GM21360 (cell line): ENCODE measurements at regions not wholly inside any gene's neighbourhood (a gene's known extent, or its start where the extent isn't known, plus 50 kb on each side); places are given as distances from the start of the nearest gene placed in this dataset.

Experiments
- ATAC-seq: cut with Tn5 transposase; IDR thresholded peaks from one replicate; pipeline ENCODE4 v1.9.1; 2021; ENCODE audit warnings: mild to moderate bottlenecking, moderate library complexity; ENCODE audit not compliant: unreplicated experiment

DNA sequence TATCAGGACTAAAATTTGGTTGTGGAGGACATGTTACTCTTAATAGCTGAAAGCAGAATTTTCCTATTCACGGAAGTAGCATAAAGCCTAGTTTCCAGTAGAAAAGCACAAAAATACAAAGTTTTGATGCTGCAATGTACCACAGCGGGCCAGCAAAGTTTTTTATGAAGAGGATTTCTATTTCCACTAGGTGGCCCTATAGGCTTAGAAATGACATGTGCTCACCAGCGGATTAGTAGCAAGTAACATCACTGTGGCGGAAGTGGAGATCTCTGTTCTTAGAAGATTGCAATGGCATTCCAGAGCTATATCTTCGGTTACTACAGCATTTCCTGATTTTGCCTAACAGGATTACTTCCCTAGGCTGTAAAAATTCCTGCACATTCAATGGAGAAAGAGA, 1219.0 kb upstream of the EYS start:
- ATAC-seq, result no peak

DNA sequence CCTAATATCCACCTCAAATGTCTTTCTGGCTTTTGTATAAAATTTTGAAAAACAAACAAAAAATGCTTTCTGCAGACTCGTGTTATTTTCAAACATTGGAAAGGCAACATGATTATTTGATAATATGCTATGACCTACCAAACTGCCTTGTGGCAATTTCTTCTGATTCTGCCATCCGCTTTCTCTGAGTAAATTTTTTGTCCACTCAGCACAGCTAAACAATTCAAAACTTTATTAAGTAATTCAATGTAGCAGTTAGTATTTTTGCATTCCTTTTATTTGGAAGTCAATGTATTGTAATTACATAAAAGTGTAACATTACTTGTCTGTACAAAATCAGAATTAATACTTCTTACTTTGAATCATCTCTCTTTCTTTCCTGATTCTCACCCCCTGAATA, 1206.6 kb upstream of the EYS start:
- no peak for ATAC-seq

DNA sequence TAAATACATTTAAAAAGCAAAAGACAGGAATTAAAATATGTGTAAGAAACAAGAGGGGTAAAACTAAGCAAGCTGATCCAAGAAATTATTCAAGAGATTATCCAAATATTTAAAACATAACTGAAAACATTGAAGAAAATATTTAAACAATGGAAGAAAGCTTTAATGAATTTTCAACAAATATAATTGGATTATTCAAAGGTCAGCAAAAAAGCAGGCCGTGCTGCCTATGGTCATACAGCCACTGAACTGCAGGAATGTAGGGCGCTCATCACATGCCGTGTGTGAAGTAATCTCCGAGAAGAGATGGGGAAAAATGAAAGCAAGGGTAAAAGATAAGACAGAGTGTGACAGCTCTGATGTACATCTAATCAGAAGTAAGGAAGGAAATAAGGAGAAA, 1195.4 kb upstream of the EYS start:
- no peak for ATAC-seq

DNA sequence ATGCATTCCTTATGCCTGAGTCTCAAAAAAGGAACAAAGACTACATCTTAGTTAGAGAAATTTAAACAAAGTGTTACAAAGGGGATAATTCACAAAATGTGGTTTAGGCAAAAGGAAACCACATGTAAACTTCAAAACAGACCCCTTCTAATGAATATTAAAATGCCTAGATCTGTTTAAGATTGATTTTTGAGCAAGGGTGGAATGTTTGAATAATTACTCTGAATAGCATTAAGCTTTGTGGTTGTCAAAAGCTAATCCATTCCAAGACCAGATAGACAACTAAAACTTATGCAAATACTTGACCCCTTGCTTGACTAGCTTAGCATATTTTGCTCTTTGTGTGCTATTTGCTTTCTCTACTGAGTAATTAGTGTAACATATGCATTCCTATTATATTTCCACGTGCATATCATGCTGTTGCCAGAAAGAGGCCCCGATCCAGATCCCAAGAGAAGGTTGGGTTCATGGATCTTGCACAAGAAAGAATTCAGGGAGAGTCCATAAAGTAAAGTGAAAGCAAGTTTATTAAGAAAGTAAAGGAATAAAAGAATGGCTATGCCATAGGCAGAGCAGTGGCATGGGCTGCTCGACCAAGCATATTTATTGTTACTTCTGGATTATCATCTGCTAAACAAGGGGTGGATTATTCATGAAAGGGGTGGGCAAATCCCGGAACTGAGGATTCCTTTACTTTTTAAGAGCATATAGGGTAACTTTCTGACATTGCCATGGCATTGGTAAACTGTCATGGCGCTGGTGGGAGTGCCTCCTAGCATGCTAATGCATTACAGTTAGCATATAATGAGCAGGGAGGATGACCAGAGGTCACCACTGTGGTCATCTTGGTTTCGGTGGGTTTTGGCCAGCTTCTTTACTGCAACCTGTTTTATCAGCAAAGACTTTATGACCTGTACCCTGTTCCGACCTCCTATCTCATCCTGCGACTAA, 1193.4 kb upstream of the EYS start:
- no peak for ATAC-seq

DNA sequence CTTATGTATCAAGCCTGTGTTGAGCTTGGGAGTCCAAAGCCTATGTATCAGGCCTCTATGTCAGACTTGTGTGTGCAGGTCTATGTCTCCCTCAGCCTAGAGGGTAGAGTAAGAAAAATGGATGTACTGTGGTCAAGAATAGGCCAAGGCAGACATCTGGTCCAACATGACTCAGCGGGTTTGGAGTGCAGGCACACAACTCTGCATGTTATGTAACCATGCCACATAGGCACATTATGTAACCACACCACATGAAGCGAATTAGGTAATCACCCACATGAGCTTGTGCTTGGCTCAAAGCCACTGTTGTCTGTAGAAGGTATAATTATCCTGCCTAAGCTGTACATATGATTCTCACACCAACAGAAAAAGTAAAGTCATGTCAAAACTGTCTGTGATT, 1190.5 kb upstream of the EYS start:
- ATAC-seq, result no peak

DNA sequence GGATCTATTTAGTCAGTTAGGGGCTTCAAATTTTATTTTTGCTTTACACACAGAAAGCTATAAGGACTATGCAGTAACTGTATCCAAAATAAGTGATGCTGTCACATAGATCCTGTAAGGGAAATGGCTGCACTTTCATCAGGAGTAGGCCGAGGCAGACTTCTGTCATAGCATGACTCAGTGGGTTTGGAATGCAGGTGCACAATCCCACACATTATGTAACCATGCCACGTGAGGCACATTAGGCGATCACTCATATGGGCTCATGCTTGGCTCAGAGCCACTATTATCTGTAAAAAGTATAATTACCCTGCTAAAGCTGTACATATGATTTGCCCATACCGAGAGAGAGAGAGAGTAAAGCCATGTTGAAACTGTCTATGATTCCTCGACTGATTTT, 1189.4 kb upstream of the EYS start:
- ATAC-seq, result no peak

DNA sequence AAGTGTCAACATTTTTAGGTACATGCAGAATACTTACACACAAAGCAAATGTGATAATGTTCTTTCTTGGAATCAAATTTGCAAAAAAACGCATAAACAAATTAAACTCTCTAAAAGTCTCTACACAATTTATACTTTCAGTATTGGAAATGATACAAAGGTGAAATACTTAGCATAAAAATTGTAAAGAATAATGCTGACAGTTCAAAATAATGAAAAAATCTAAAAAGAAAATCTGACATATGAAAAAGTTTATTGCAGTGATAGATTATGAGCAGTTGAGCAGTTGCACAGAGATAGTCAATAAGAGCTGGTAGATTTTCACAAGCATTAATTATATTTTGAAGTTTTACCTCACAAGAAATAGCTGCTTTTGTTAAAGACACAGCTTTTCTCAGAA, 1176.4 kb upstream of the EYS start:
- ATAC-seq, result no peak

DNA sequence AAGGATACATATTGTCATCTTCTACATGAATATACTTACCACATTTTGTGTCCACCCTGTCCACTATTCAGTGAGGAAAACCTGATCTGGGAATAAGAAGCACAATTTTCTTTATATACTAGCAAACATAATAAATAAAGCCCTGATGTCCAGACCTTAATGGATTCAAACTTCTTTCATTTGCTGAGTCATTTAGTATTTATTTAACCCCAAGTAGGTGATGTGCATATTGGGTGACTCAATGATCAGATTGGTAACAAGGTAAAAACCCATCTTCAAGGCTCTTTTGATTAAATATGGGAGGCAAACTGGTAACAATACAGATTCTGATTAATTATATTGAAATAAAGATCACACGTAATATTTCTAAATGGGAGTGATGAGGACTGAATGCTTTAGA, 1159.8 kb upstream of the EYS start:
- ATAC-seq, result no peak

DNA sequence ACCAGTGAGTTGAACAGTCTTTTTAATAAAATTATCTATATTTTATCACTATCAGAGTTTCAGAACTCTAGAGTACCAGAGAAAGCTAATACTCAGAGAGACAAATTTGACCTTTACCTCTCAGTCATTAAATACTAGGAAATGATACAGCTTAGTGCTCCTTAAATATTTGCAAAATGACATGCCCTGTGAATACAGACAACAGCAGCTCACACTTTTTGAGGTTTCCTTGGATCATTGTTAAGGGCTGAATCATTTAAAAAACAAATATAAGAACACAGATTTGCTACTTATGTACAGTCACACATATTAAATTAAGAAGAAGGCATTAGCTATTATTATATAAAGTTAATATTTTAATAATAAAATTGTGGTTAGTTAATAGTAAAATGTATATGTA, 1158.7 kb upstream of the EYS start:
- no peak for ATAC-seq

DNA sequence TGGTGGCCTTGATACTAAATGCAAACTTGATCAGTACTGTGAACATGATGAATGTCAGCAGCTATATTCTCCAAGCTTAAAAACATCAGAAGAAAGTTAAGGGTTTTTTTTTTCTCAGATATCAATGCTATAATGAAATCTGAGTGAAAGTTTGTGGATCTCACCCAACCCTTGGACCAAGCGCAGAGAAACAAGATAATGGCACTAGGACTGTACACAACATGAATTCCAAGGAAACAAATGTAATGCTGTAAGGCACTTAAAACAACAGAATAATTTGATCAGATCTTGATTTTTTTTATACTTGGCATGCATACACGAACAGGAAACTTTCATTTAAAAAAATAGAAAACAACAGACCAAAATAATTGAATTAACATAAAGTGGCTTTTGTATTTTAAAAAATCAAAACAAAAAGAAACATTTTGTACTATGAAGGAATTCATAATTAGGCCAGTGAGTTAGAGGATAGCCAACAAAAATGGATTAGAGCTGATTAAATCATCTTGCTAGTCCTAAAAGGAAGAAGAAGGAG, 1154.0 kb upstream of the EYS start:
- ATAC-seq, result no peak

DNA sequence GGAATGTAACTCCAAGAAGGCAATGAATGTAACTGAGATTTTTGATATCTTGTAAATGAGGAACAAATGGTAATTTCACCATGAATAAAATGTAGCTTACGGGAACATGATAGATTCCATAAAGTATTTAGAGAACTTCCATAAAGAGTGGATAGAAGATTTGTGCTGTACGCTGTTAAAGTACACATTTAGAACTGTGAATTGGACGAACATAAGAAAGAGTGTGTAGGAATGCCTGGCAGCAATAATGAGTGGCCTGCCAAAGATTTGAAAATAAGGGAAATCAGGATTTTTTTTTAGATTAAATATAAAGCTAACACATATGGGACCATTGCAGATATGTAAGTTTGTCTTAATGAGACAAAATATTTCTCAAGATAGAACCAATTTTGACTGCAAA, 1153.3 kb upstream of the EYS start:
- ATAC-seq, result no peak

DNA sequence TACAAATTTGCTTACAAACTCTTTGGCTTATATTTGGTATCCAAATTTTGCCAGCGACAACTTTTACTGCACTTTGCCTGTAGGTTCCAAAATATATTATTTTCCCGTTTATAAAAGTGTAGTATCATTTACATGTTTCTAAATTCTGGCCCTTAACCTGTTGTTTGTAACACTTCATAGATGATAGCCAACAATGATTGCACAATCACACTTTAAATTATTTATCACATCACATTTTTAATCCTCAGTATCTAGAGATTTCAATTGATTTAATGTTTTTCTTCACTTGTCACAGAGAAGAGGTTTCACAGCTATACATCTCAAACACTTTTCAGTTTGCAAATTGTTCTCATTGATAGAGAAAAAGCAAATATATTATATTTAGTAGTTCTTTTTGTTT, 1151.2 kb upstream of the EYS start:
- ATAC-seq, result no peak

DNA sequence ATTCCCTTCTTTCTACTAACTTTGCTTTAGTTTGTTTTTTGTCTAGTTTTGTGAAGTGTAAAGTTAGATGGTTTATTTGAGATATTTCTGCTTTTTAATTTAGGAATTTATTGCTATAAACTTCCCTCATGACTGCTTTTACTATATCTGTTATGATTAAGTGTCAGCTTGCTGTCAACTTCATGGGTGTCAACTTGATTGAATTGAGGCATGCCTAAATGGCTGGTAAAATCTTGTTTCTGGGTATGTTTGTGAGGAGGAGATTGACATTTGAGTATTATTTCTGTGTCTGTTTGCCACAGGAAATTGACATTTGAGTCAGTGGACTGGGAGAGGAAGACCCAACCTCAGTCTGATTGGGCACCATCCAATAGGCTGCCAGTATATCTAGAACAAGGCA, 1147.0 kb upstream of the EYS start:
- no peak for ATAC-seq

DNA sequence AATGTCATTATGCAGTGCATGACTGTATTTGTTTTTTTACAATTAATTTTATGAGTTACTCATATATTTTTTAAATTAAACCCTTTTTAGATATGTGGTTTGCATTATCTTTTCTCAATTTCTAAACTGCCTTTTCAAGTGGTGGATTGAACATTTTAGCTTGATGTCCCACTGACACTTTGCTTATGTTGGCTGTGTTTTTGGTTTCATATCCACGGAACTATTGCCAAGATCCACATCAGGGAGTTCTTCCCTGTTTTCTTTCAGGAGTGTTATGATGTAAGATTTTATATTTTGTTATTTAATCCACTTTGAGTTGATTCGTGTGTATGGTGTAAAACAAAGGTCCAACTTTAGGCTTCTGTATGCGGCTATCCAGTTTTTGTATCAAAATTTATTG, 1144.9 kb upstream of the EYS start:
- ATAC-seq, result no peak

DNA sequence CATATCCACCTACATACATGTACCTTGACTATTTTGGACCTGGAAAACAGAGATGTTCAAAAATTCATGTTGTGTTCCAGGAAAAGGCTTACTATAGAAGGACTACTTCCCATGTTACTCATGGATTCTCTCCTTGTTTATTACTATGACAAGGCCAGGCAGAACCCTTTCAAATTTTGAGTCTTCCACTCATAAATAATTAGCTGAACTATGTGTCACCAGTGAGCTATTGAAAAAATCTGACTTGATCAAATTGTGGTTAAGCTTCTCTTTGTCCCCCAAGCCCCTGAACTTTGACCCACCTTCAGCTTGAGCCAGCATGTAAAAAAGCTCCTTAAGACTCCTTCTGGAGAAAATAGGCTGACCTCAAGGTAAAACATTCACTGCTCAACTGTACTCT, 1142.8 kb upstream of the EYS start:
- no peak for ATAC-seq

DNA sequence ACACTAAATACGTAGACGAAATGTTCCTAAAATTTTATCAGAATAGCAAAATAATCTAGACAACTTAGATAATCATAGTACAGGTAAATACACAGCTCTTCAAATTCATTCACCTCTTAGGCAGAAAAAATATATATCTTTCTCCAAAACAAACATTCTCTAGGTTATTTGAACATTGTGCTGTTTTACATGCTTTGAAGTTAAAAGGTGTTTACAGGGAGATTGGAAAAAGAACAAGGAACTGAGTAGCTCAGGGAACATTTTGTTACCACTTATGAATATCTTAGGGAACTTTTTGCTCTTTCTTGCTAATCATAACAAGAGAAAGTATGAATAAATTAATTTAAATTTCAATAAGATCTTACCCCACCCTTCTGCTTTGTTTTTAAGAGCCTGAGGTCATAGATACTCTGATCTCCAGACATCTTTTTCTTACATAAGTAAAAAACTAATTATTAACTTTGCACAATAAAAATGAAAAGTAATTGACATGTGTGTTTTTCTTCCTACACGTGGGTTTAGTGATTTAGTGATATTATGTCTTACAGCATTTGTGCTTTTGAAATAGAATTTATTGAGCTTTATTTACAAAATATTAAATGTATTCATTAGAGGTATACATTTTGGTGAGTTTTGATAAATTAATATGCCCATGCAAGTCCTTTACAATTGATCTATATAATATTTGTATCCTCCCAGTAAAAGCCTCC, 1141.4 kb upstream of the EYS start:
- ATAC-seq, result no peak

DNA sequence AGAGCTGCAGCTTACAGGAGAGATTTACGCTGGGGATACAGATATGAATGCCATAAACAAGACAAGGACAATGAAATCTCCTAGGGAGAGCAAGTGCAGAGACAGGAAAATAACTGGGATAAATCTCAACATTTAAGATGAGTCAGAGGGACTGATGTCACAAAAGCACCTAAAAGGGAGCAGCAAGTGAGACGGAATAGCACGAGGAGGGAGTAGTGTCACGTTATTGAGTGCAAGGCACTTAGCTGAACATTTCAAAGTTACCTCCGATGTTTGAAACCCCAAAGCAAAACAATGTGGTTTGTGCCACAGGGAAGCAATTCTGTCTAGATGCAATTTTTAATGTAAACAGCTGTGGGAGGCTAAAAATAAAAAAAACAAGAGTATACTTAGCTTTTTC, 1131.7 kb upstream of the EYS start:
- ATAC-seq, result no peak

DNA sequence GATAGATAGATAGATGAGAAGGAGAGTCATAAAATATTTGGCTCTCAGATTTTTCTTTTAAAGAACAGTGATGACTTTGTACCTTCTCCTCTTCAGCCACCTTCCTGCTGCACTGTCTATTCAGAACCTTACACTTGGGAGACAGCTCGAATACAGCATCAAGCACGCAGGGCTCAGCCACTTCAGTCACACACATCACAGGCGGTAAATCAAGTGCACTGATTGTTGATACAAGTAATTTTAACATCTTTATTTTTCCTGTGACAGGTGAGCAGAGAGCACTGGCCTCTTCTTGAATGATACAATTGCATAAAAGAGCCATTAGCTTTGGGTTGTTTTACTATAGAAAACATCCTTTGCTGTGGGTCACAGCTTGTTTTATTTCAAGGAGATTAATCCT, 1118.5 kb upstream of the EYS start:
- no peak for ATAC-seq

DNA sequence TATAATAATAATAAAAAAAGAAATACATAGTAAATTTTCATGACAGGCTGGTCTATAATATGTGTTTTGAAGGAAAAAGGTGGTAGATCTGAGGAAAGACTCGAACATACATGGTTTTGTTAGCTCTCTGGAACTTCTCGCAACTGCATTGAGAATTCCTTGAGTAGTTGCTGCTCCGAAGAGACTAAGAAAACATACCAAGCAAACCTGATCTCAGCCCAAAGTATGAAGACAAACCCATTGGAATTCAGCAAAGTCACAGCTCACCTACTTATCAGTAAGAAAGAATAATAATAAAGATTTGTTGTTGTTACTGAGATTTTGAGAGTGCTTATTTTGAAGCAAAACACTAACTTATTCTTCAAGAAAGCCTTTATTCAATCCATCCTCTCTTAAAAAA, 1107.1 kb upstream of the EYS start:
- no peak for ATAC-seq

DNA sequence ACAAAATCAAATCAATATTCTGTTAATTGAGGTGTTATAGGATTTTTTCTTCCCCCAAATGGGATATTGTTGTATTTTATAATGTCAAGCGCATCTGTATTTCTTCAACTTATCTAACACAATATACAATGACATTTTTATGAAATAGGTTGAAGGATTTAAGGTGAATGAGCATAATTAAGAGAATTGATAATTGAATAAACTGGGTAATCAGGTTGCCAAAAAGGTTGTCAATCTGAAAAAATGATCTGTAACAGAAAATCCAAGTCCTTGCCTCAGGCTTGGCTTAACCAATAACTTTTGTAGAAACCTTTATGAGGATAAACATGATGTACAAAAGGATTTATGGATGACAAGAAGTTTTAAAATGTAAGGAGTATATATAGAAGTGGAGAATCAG, 1101.7 kb upstream of the EYS start:
- no peak for ATAC-seq

DNA sequence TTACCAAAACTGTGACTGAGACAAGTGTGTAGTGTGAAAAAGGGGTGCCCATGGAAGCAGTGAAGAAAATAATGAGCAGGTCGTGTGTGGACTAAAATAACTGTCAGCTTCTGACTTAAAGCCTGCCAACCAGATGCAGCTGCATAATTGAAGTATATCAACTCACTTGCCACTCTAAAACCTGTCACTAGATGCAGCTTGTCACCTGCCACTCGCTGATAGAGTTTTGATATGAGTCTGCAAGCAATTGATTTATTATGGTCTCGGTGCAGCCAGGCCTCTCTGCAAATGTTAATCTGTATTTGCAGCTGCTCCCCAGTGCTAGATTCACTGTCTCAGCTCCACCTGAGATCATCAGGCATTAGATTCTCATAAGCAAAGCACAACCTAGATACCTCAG, 1090.0 kb upstream of the EYS start:
- no peak for ATAC-seq

DNA sequence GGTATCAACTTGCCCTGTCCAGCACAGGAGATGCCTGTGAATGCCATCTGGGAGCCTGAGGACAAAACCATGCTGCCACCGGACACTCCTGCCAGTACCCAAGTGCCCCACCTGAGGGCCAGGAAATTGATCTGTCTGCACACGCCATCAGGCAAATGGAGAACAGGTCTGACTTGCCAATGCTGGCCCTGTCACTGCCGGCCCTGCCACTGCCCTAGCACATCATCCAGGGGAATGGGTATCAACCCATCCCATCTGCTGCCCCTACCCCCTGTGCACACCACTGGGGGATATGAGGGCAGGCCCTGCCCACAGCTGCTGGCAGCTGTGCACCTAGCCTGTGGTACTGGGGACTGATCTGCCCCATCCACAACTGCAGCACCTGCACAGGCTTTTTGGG, 1081.6 kb upstream of the EYS start:
- no peak for ATAC-seq
